EH (cell line): ENCODE measurements at regions not wholly inside any gene's neighbourhood (a gene's known extent, or its start where the extent isn't known, plus 50 kb on each side); places are given as distances from the start of the nearest gene placed in this dataset.

Source experiments
- DNase-seq: peaks from one replicate; pipeline ENCODE4 v3.0.0-alpha.2; 2015; ENCODE audit warnings: low read depth

GRCh38 chr17:69900101-69900500, 174.9 kb upstream of the KCNJ16 start:
- no peak for DNase-seq

GRCh38 chr17:69900829-69901228, 174.2 kb upstream of the KCNJ16 start:
- DNase-seq: no peak

GRCh38 chr17:69906306-69906705, 168.7 kb upstream of the KCNJ16 start:
- DNase-seq: no peak

GRCh38 chr17:69907132-69907847, 167.7 kb upstream of the KCNJ16 start:
- no peak for DNase-seq

- DNase-seq: no peak
Measured at GRCh38 chr17:69908626-69909368, 166.2 kb upstream of the KCNJ16 start.

GRCh38 chr17:69909389-69909788, 165.6 kb upstream of the KCNJ16 start:
- no peak for DNase-seq

GRCh38 chr17:69912805-69913204, 162.2 kb upstream of the KCNJ16 start:
- DNase-seq: no peak

GRCh38 chr17:69913216-69913615, 161.8 kb upstream of the KCNJ16 start:
- no peak for DNase-seq

- no peak for DNase-seq
Measured at GRCh38 chr17:69913616-69914015, 161.4 kb upstream of the KCNJ16 start.

- DNase-seq: no peak
Measured at GRCh38 chr17:69914520-69914919, 160.5 kb upstream of the KCNJ16 start.

- DNase-seq: no peak
Measured at GRCh38 chr17:69916761-69917160, 158.3 kb upstream of the KCNJ16 start.

- no peak for DNase-seq
Measured at GRCh38 chr17:69918164-69918563, 156.9 kb upstream of the KCNJ16 start.

GRCh38 chr17:69919789-69920188, 155.2 kb upstream of the KCNJ16 start:
- no peak for DNase-seq

GRCh38 chr17:69921046-69921445, 154.0 kb upstream of the KCNJ16 start:
- no peak for DNase-seq

GRCh38 chr17:69928611-69929010, 146.4 kb upstream of the KCNJ16 start:
- no peak for DNase-seq

GRCh38 chr17:69936996-69937395, 138.0 kb upstream of the KCNJ16 start:
- no peak for DNase-seq

- DNase-seq: no peak
Measured at GRCh38 chr17:69943058-69943457, 132.0 kb upstream of the KCNJ16 start.

- DNase-seq: no peak
Measured at GRCh38 chr17:69944406-69944805, 130.6 kb upstream of the KCNJ16 start.

- DNase-seq: peak; percentile 33
Measured at GRCh38 chr17:69945698-69946185, 129.3 kb upstream of the KCNJ16 start.

GRCh38 chr17:69947027-69947759, 127.8 kb upstream of the KCNJ16 start:
- DNase-seq: no peak

GRCh38 chr17:69948406-69948805, 126.6 kb upstream of the KCNJ16 start:
- DNase-seq: no peak

- DNase-seq: no peak
Measured at GRCh38 chr17:69949496-69949895, 125.5 kb upstream of the KCNJ16 start.
